ENCODE measurements at regions not wholly inside any gene's neighbourhood (a gene's known extent, or its start where the extent isn't known, plus 50 kb on each side); places are given as distances from the start of the nearest gene placed in this dataset.

GRCh38 chr13:63190742-63191141 lies 1775.1 kb upstream of the PCDH20 start:
- Histone ChIP-seq H3K36me3 (ENCODE audit: control insufficient read depth, low read depth, low read length) (no peaks in the 10 kb centered on the region), H3K4me1 (ENCODE audit: control insufficient read depth, low read depth, low read length) (no peaks in the 10 kb centered on the region), H3K27ac (ENCODE audit: low read length) (no peak overlapping the region), H3K4me3 (ENCODE audit: low read length) (no peak overlapping the region), H3K9me3 (ENCODE audit: control insufficient read depth, low read depth, low read length) (no peaks in the 10 kb centered on the region), H3K9ac (ENCODE audit: low read length) (no peak overlapping the region), H3K27me3 (ENCODE audit: control insufficient read depth, insufficient read depth, low read length) (no peaks in the 10 kb centered on the region)

- H3K27ac ChIP-seq (ENCODE audit: low read length), result no peak overlapping the region
- no peaks in the 10 kb centered on the region for H3K36me3 ChIP-seq (ENCODE audit: control insufficient read depth, low read depth, low read length)
- no peaks in the 10 kb centered on the region for H3K4me1 ChIP-seq (ENCODE audit: control insufficient read depth, low read depth, low read length)
- no peak overlapping the region for H3K4me3 ChIP-seq (ENCODE audit: low read length)
- no peaks in the 10 kb centered on the region for H3K9me3 ChIP-seq (ENCODE audit: control insufficient read depth, low read depth, low read length)
- no peak overlapping the region for H3K9ac ChIP-seq (ENCODE audit: low read length)
- H3K27me3 ChIP-seq (ENCODE audit: control insufficient read depth, insufficient read depth, low read length), result no peaks in the 10 kb centered on the region
Observed at GRCh38 chr13:63190219-63190618, 1774.6 kb upstream of the PCDH20 start.

- Histone ChIP-seq H3K9me3 (ENCODE audit: control insufficient read depth, low read depth, low read length) (no peaks in the 10 kb centered on the region), H3K4me3 (ENCODE audit: low read length) (no peak overlapping the region), H3K4me1 (ENCODE audit: control insufficient read depth, low read depth, low read length) (peaks cover 2% of the 10 kb centered on the region), H3K36me3 (ENCODE audit: control insufficient read depth, low read depth, low read length) (no peaks in the 10 kb centered on the region), H3K27me3 (ENCODE audit: control insufficient read depth, insufficient read depth, low read length) (no peaks in the 10 kb centered on the region), H3K9ac (ENCODE audit: low read length) (no peak overlapping the region), H3K27ac (ENCODE audit: low read length) (no peak overlapping the region)
Observed at GRCh38 chr13:63189712-63190111, 1774.1 kb upstream of the PCDH20 start.

GRCh38 chr13:63184693-63185092 lies 1769.0 kb upstream of the PCDH20 start:
- Histone ChIP-seq H3K9ac (ENCODE audit: low read length) (peak overlapping the region; percentile 22), H3K27ac (ENCODE audit: low read length) (no peak overlapping the region), H3K27me3 (ENCODE audit: control insufficient read depth, insufficient read depth, low read length) (no peaks in the 10 kb centered on the region), H3K9me3 (ENCODE audit: control insufficient read depth, low read depth, low read length) (no peaks in the 10 kb centered on the region), H3K4me1 (ENCODE audit: control insufficient read depth, low read depth, low read length) (peaks cover 5% of the 10 kb centered on the region), H3K4me3 (ENCODE audit: low read length) (no peak overlapping the region), H3K36me3 (ENCODE audit: control insufficient read depth, low read depth, low read length) (no peaks in the 10 kb centered on the region)

- H3K36me3 ChIP-seq (ENCODE audit: control insufficient read depth, low read depth, low read length), result no peaks in the 10 kb centered on the region
- H3K27ac ChIP-seq (ENCODE audit: low read length), result no peak overlapping the region
- no peak overlapping the region for H3K4me3 ChIP-seq (ENCODE audit: low read length)
- no peak overlapping the region for H3K9ac ChIP-seq (ENCODE audit: low read length)
- no peaks in the 10 kb centered on the region for H3K27me3 ChIP-seq (ENCODE audit: control insufficient read depth, insufficient read depth, low read length)
- H3K9me3 ChIP-seq (ENCODE audit: control insufficient read depth, low read depth, low read length), result no peaks in the 10 kb centered on the region
- H3K4me1 ChIP-seq (ENCODE audit: control insufficient read depth, low read depth, low read length), result no peaks in the 10 kb centered on the region
Observed at GRCh38 chr13:63175536-63175935, 1759.9 kb upstream of the PCDH20 start.

- no peaks in the 10 kb centered on the region for H3K9me3 ChIP-seq (ENCODE audit: control insufficient read depth, low read depth, low read length)
- peak overlapping the region; percentile 2 for H3K9ac ChIP-seq (ENCODE audit: low read length)
- H3K27me3 ChIP-seq (ENCODE audit: control insufficient read depth, insufficient read depth, low read length), result no peaks in the 10 kb centered on the region
- peak overlapping the region; percentile 1 for H3K4me3 ChIP-seq (ENCODE audit: low read length)
- H3K36me3 ChIP-seq (ENCODE audit: control insufficient read depth, low read depth, low read length), result no peaks in the 10 kb centered on the region
- peaks cover 14% of the 10 kb centered on the region for H3K4me1 ChIP-seq (ENCODE audit: control insufficient read depth, low read depth, low read length)
- no peak overlapping the region for H3K27ac ChIP-seq (ENCODE audit: low read length)
Observed at GRCh38 chr13:63167699-63168337, 1752.2 kb upstream of the PCDH20 start.

GRCh38 chr13:63166345-63166744 lies 1750.7 kb upstream of the PCDH20 start:
- Histone ChIP-seq H3K9me3 (ENCODE audit: control insufficient read depth, low read depth, low read length) (no peaks in the 10 kb centered on the region), H3K27me3 (ENCODE audit: control insufficient read depth, insufficient read depth, low read length) (no peaks in the 10 kb centered on the region), H3K4me1 (ENCODE audit: control insufficient read depth, low read depth, low read length) (peaks cover 14% of the 10 kb centered on the region), H3K4me3 (ENCODE audit: low read length) (no peak overlapping the region), H3K36me3 (ENCODE audit: control insufficient read depth, low read depth, low read length) (no peaks in the 10 kb centered on the region), H3K9ac (ENCODE audit: low read length) (no peak overlapping the region), H3K27ac (ENCODE audit: low read length) (no peak overlapping the region)

GRCh38 chr13:63163903-63164302 lies 1748.3 kb upstream of the PCDH20 start:
- Histone ChIP-seq H3K27me3 (ENCODE audit: control insufficient read depth, insufficient read depth, low read length) (no peaks in the 10 kb centered on the region), H3K4me1 (ENCODE audit: control insufficient read depth, low read depth, low read length) (peaks cover 14% of the 10 kb centered on the region), H3K9ac (ENCODE audit: low read length) (no peak overlapping the region), H3K36me3 (ENCODE audit: control insufficient read depth, low read depth, low read length) (no peaks in the 10 kb centered on the region), H3K9me3 (ENCODE audit: control insufficient read depth, low read depth, low read length) (no peaks in the 10 kb centered on the region), H3K27ac (ENCODE audit: low read length) (no peak overlapping the region), H3K4me3 (ENCODE audit: low read length) (no peak overlapping the region)

- no peak overlapping the region for H3K4me3 ChIP-seq (ENCODE audit: low read length)
- H3K4me1 ChIP-seq (ENCODE audit: control insufficient read depth, low read depth, low read length), result no peaks in the 10 kb centered on the region
- no peak overlapping the region for H3K27ac ChIP-seq (ENCODE audit: low read length)
Observed at GRCh38 chr13:63161219-63161618, 1745.6 kb upstream of the PCDH20 start.

GRCh38 chr13:63156816-63157215 lies 1741.2 kb upstream of the PCDH20 start:
- no peak overlapping the region for H3K9ac ChIP-seq (ENCODE audit: low read length)
- H3K9me3 ChIP-seq (ENCODE audit: control insufficient read depth, low read depth, low read length), result no peaks in the 10 kb centered on the region
- no peaks in the 10 kb centered on the region for H3K4me1 ChIP-seq (ENCODE audit: control insufficient read depth, low read depth, low read length)
- no peaks in the 10 kb centered on the region for H3K27me3 ChIP-seq (ENCODE audit: control insufficient read depth, insufficient read depth, low read length)
- no peaks in the 10 kb centered on the region for H3K36me3 ChIP-seq (ENCODE audit: control insufficient read depth, low read depth, low read length)
- no peak overlapping the region for H3K27ac ChIP-seq (ENCODE audit: low read length)
- no peak overlapping the region for H3K4me3 ChIP-seq (ENCODE audit: low read length)

More at GRCh38 chr13:63161219-63161618, 1745.6 kb upstream of the PCDH20 start:
- Histone ChIP-seq H3K36me3 (ENCODE audit: control insufficient read depth, low read depth, low read length) (no peaks in the 10 kb centered on the region), H3K9me3 (ENCODE audit: control insufficient read depth, low read depth, low read length) (no peaks in the 10 kb centered on the region), H3K27me3 (ENCODE audit: control insufficient read depth, insufficient read depth, low read length) (no peaks in the 10 kb centered on the region), H3K9ac (ENCODE audit: low read length) (no peak overlapping the region)

GRCh38 chr13:63149375-63149774 lies 1733.7 kb upstream of the PCDH20 start:
- H3K9me3 ChIP-seq (ENCODE audit: control insufficient read depth, low read depth, low read length), result no peaks in the 10 kb centered on the region
- H3K4me1 ChIP-seq (ENCODE audit: control insufficient read depth, low read depth, low read length), result no peaks in the 10 kb centered on the region
- H3K36me3 ChIP-seq (ENCODE audit: control insufficient read depth, low read depth, low read length), result no peaks in the 10 kb centered on the region
- H3K27ac ChIP-seq (ENCODE audit: low read length), result no peak overlapping the region
- H3K4me3 ChIP-seq (ENCODE audit: low read length), result no peak overlapping the region
- no peak overlapping the region for H3K9ac ChIP-seq (ENCODE audit: low read length)
- H3K27me3 ChIP-seq (ENCODE audit: control insufficient read depth, insufficient read depth, low read length), result no peaks in the 10 kb centered on the region

GRCh38 chr13:63139277-63139676 lies 1723.6 kb upstream of the PCDH20 start:
- no peaks in the 10 kb centered on the region for H3K4me1 ChIP-seq (ENCODE audit: control insufficient read depth, low read depth, low read length)

More at GRCh38 chr13:63139277-63139676, 1723.6 kb upstream of the PCDH20 start:
- Histone ChIP-seq H3K27ac (ENCODE audit: low read length) (no peak overlapping the region), H3K36me3 (ENCODE audit: control insufficient read depth, low read depth, low read length) (no peaks in the 10 kb centered on the region), H3K9ac (ENCODE audit: low read length) (no peak overlapping the region), H3K27me3 (ENCODE audit: control insufficient read depth, insufficient read depth, low read length) (no peaks in the 10 kb centered on the region), H3K4me3 (ENCODE audit: low read length) (no peak overlapping the region), H3K9me3 (ENCODE audit: control insufficient read depth, low read depth, low read length) (no peaks in the 10 kb centered on the region)
